GM18499 (cell line): ENCODE measurements at regions not wholly inside any gene's neighbourhood (a gene's known extent, or its start where the extent isn't known, plus 50 kb on each side); places are given as distances from the start of the nearest gene placed in this dataset.

Experiments
- ATAC-seq: cut with Tn5 transposase; IDR thresholded peaks from one replicate; pipeline ENCODE4 v1.9.1; 2021; ENCODE audit warnings: moderate number of reproducible peaks; ENCODE audit not compliant: insufficient read depth, unreplicated experiment

GRCh38 chr5:173736923-173737412, 120.5 kb upstream of the BOD1 start:
- ATAC-seq = no peak

GRCh38 chr5:173739741-173740140, 123.3 kb upstream of the BOD1 start:
- no peak for ATAC-seq

- no peak for ATAC-seq
Measured at GRCh38 chr5:173740400-173740799, 124.0 kb upstream of the BOD1 start.

GRCh38 chr5:173741087-173741486, 124.6 kb upstream of the BOD1 start:
- ATAC-seq = no peak

DNA sequence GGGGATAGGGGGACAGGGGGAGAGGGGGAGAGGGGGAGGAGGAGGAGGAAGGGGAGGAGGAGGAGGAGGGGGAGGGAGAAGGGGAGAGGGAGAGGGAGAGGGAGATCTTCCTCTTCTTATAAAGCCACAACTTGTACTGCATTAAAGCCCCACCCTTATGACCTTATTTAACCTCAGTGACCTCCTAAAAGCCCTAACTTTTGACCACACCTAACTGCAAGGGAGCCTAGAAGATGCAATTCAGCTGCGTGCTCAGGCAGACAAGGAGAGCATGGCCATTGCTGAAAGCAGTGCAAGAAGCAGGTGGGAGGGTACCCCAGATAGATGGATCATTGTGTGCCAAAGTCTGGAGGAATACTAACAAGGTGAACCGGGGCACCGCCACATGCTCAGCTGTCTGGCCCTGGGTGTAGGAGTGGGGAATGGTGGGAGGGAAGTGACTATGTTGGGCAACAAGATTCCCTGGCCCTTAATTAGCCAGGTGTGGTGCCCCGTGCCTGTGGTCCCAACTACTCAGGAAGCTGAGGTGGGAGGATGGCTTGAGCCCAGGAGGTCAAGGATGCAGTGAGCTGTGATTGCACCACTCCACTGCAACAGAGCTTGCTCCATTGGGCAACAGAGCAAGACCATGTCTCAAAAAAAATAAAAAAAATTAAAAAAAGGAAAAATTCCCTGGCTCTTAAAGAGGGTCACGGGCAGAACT, 125.4 kb upstream of the BOD1 start:
- ATAC-seq = no peak

DNA sequence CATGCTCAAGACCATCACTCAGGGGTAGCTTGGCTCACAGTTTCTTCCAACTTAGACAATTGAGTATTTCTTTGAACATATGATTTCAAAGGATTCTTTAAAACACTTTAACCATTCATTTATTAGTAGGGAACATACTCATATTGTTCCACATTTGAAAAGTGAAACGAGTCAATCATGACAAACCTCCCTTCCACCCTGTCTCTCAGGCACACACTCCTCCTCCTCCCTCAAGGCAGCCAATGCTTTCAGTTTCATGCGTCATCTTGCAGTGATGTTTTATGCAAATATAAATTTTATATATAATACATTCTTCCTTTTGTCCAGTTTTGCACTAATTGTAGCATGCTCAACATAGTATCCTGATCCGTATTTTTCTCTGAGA, 126.0 kb upstream of the BOD1 start:
- peak; percentile 52 for ATAC-seq

- peak; percentile 42 for ATAC-seq
Measured at GRCh38 chr5:173743641-173744343, 127.3 kb upstream of the BOD1 start.

- no peak for ATAC-seq
Measured at GRCh38 chr5:173744551-173744950, 128.1 kb upstream of the BOD1 start.

- ATAC-seq = no peak
Measured at GRCh38 chr5:173745123-173745522, 128.7 kb upstream of the BOD1 start.

DNA sequence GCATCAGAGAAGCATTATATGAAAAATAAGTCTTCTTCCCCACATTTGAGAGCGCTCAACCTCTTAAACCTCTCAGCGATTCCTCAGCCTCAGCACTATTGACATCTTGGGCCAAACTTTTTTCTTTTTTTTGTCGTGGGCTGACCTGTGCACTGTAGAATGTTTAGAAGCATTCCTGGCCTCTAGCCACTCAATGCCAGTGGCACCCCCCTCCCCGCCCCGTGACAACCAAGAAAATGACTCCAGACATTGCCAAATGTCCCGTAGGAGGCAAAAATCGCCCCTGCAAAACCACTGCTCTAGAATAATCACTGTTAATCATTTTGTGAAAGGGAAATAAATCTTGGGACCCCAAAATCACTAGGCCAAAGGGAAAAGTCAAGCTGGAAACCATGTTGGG, 129.1 kb upstream of the BOD1 start:
- no peak for ATAC-seq

- ATAC-seq = no peak
Measured at GRCh38 chr5:173746047-173746646, 129.7 kb upstream of the BOD1 start.

GRCh38 chr5:173747876-173748275, 131.4 kb upstream of the BOD1 start:
- no peak for ATAC-seq

DNA sequence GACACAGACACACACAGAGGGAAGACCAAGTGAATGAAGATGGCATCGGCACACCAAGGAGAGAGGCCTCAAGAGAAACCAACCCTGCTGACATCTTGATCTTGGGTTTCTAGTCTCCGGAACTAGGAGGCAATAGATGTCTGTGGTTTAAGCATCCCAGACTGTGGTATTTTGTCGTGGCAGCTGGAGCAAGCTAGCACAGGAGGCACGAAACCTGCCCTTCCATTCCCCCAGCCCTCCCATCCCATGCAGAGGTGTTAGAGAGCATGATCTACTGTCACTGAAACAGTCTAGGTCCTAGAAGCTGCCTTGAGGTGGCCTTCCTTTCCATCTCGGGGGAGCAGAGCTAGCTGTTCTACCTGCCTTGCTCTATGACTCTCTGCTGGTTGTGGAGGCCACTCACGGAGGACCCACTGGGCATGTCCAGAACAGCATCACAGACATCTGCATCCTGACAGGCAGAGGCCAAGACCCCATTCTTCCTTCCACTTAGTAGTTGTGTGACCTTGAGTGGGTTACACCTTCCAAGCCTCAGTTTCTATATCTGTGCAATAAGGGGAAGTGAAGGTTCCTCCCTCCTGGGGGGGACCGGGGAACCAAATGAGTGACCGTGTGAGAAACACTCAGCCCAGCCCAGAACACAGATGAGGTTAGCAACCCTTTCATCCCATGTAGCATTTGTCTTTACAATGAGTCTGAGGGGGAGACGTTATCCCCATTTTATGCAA, 134.3 kb upstream of the BOD1 start:
- no peak for ATAC-seq

- ATAC-seq = no peak
Measured at GRCh38 chr5:173751266-173751600, 134.8 kb upstream of the BOD1 start.

DNA sequence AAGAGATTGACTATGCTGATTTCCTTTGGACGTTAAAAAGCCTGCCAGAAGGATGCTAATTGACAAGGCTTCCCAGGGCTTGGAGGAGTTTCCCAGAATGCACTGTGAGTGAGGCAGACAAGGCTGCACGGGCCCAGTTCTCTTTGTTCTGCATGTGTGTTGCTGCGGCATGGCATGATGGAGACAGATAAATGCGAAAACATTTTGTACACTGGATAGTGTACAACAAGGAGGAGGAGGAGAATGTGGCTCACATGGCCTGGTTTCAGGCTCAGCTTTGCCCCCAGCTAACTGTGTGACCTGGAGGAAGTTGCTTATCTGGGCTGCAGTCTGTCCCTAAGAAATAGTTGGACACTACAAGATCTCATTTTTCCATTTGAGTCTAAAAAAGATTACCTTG, 135.5 kb upstream of the CPEB4 start:
- no peak for ATAC-seq

GRCh38 chr5:173753307-173754168, 134.6 kb upstream of the CPEB4 start:
- no peak for ATAC-seq

DNA sequence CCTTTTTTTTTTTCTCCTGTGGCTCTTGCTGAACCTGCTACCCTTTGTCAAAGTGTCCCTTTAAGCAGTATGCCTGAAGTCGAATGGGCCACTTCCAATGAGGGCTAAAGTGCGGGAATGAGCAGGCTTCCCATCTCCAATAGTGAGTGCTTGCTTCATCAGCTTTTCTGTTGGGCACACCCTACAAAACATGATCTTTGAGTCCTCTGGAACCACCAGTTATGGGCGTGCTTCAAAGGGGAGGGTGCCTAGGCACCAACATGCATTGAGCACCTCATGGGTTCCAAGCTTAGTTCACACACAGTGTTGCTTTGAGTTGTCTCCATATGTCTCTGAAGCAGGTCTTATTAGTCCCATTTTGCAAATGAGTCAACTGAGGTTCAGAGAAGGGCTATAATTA, 132.8 kb upstream of the CPEB4 start:
- no peak for ATAC-seq

DNA sequence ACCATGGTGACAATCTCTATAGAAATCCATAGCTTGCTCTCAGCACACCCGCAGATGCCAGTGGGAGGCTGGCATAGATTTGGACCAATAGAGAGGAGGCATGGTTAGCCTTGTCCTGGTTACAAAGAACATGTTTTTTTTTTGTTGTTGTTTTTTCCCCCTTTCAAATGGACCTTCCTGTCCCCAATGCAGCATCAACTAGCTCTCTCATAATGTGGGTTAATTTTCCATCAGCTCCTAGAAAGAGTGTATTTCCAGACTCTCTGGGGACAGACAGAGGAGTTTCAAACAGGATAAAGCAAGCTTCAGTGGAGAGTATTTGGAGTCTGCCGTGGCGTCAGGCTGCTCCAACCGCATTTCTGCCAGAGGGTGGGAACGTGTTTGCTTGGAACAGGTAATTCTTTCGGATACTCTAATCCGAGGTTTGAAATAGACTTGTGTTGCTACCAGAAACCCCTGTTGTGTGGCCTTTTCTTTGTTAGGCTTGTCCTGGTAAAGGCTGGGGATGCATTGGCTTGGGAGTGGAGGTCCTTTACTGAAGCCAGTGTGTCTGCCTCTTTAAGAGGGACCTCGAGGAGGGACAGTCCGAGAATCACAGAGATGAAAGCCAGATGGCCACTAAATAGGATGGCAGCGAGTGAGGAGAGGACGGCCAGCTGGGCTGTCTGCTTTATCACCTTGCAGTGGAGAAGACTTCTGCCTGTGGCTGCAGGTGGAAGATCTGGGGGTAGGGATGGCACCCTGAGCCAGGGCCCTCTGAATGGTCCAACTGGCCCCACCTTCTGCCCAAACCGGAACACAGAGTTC, 130.5 kb upstream of the CPEB4 start:
- no peak for ATAC-seq

- ATAC-seq = no peak
Measured at GRCh38 chr5:173758676-173759075, 129.5 kb upstream of the CPEB4 start.
